Epithelial cell of prostate (primary cell): ENCODE measurements at regions not wholly inside any gene's neighbourhood (a gene's known extent, or its start where the extent isn't known, plus 50 kb on each side); places are given as distances from the start of the nearest gene placed in this dataset.

Source experiments
- DNase-seq: peaks from one replicate; pipeline ENCODE4 v3.0.0-alpha.2; 2011; ENCODE audit warnings: low read depth, low spot score
- H3K27ac ChIP-seq: fragments of 450-650 bp; 2 replicates; pipeline ENCODE4 v1.5.1; 2017; ENCODE audit warnings: mild to moderate bottlenecking

GRCh38 chr3:110550511-110550910, 521.1 kb upstream of the NECTIN3 start:
- H3K27ac ChIP-seq: no peak overlapping the region
- no peak for DNase-seq

- DNase-seq: no peak
- no peak overlapping the region for H3K27ac ChIP-seq
Observed at GRCh38 chr3:110562621-110563020, 509.0 kb upstream of the NECTIN3 start.

GRCh38 chr3:110564674-110565073, 506.9 kb upstream of the NECTIN3 start:
- DNase-seq: no peak
- H3K27ac ChIP-seq: no peak overlapping the region

- no peak overlapping the region for H3K27ac ChIP-seq
- no peak for DNase-seq
Observed at GRCh38 chr3:110567029-110567428, 504.6 kb upstream of the NECTIN3 start.

GRCh38 chr3:110568246-110568645, 503.4 kb upstream of the NECTIN3 start:
- peak; percentile 37 for DNase-seq
- no peak overlapping the region for H3K27ac ChIP-seq

GRCh38 chr3:110569073-110569472, 502.5 kb upstream of the NECTIN3 start:
- no peak overlapping the region for H3K27ac ChIP-seq
- no peak for DNase-seq

- DNase-seq: no peak
- H3K27ac ChIP-seq: no peak overlapping the region
Observed at GRCh38 chr3:110575702-110576101, 495.9 kb upstream of the NECTIN3 start.

GRCh38 chr3:110576960-110577359, 494.7 kb upstream of the NECTIN3 start:
- peak overlapping the region; percentile 35 for H3K27ac ChIP-seq
- peak; percentile 50 for DNase-seq

GRCh38 chr3:110577854-110578253, 493.8 kb upstream of the NECTIN3 start:
- H3K27ac ChIP-seq: no peak overlapping the region
- no peak for DNase-seq

GRCh38 chr3:110579840-110580550, 491.6 kb upstream of the NECTIN3 start:
- no peak for DNase-seq
- no peak overlapping the region for H3K27ac ChIP-seq

- H3K27ac ChIP-seq: peak overlapping the region; percentile 4
- DNase-seq: no peak
Observed at GRCh38 chr3:110583373-110583935, 488.2 kb upstream of the NECTIN3 start.

- no peak overlapping the region for H3K27ac ChIP-seq
- no peak for DNase-seq
Observed at GRCh38 chr3:110588906-110589305, 482.7 kb upstream of the NECTIN3 start.

- no peak overlapping the region for H3K27ac ChIP-seq
- no peak for DNase-seq
Observed at GRCh38 chr3:110589341-110589740, 482.3 kb upstream of the NECTIN3 start.

GRCh38 chr3:110593749-110594148, 477.9 kb upstream of the NECTIN3 start:
- no peak overlapping the region for H3K27ac ChIP-seq
- DNase-seq: no peak

- no peak for DNase-seq
- no peak overlapping the region for H3K27ac ChIP-seq
Observed at GRCh38 chr3:110598847-110599490, 472.6 kb upstream of the NECTIN3 start.

GRCh38 chr3:110608566-110608965, 463.1 kb upstream of the NECTIN3 start:
- DNase-seq: no peak
- no peak overlapping the region for H3K27ac ChIP-seq

- no peak overlapping the region for H3K27ac ChIP-seq
- DNase-seq: no peak
Observed at GRCh38 chr3:110612045-110612444, 459.6 kb upstream of the NECTIN3 start.

- no peak for DNase-seq
- H3K27ac ChIP-seq: no peak overlapping the region
Observed at GRCh38 chr3:110614186-110614585, 457.4 kb upstream of the NECTIN3 start.

- no peak for DNase-seq
- H3K27ac ChIP-seq: no peak overlapping the region
Observed at GRCh38 chr3:110615454-110615853, 456.2 kb upstream of the NECTIN3 start.

GRCh38 chr3:110618512-110619226, 452.9 kb upstream of the NECTIN3 start:
- H3K27ac ChIP-seq: no peak overlapping the region
- no peak for DNase-seq

- H3K27ac ChIP-seq: no peak overlapping the region
- DNase-seq: no peak
Observed at GRCh38 chr3:110620118-110620517, 451.5 kb upstream of the NECTIN3 start.
